Astrocyte (in vitro differentiated cells and primary cell): ENCODE measurements at regions not wholly inside any gene's neighbourhood (a gene's known extent, or its start where the extent isn't known, plus 50 kb on each side); places are given as distances from the start of the nearest gene placed in this dataset.

Experiments
- DNase-seq: peaks from one replicate; pipeline ENCODE4 v3.0.0-alpha.2; 2010; ENCODE audit warnings: low read depth
- FAIRE-seq: peaks from 2 replicates; lab custom pipeline; 2011; peaks lifted over from hg19 to GRCh38; lab: Jason Lieb, UNC
- H2AFZ ChIP-seq: 2 replicates; pipeline ENCODE4 v1.6.0; 2012; ENCODE audit warnings: low read depth, low read length, inconsistent platforms
- H3K27ac ChIP-seq: 2 replicates; pipeline ENCODE4 v1.5.1; 2011; ENCODE audit warnings: low read depth, low read length, inconsistent platforms
- H3K27me3 ChIP-seq: 2 replicates; pipeline ENCODE4 v1.6.0; 2011; ENCODE audit warnings: low read length, inconsistent platforms; ENCODE audit not compliant: insufficient read depth
- H3K36me3 ChIP-seq: 2 replicates; pipeline ENCODE4 v1.5.1; 2011; ENCODE audit warnings: low read length, inconsistent platforms; ENCODE audit not compliant: insufficient read depth
- H3K4me1 ChIP-seq: 2 replicates; pipeline ENCODE4 v1.5.1; 2011; ENCODE audit warnings: low read length, inconsistent platforms; ENCODE audit not compliant: insufficient read depth
- H3K4me2 ChIP-seq: 2 replicates; pipeline ENCODE4 v1.6.0; 2012; ENCODE audit warnings: low read length, inconsistent platforms
- H3K4me3 ChIP-seq: 2 replicates; pipeline ENCODE4 v1.5.1; 2011; ENCODE audit warnings: low read depth, mild to moderate bottlenecking, low read length, inconsistent platforms; ENCODE audit not compliant: insufficient read depth
- H3K79me2 ChIP-seq: 2 replicates; pipeline ENCODE4 v1.6.0; 2012; ENCODE audit warnings: mild to moderate bottlenecking, low read length, inconsistent platforms; ENCODE audit not compliant: insufficient read depth
- H3K9ac ChIP-seq: 2 replicates; pipeline ENCODE4 v1.6.0; 2012; ENCODE audit warnings: mild to moderate bottlenecking, low read length, inconsistent platforms
- H3K9me3 ChIP-seq: 2 replicates; pipeline ENCODE4 v1.5.1; 2012; ENCODE audit warnings: low read depth, mild to moderate bottlenecking, low read length, inconsistent platforms; ENCODE audit not compliant: insufficient read depth
- H4K20me1 ChIP-seq: 2 replicates; pipeline ENCODE4 v1.6.0; 2012; ENCODE audit warnings: low read length, inconsistent platforms; ENCODE audit not compliant: insufficient read depth
- H3K27ac Mint-ChIP-seq: one replicate; pipeline ENCODE4 v1.8.0; 2021; ENCODE audit warnings: mild to moderate bottlenecking, mixed read lengths; ENCODE audit not compliant: unreplicated experiment
- H3K27me3 Mint-ChIP-seq: one replicate; pipeline ENCODE4 v1.8.0; 2021; ENCODE audit warnings: low read depth, mixed read lengths; ENCODE audit not compliant: unreplicated experiment
- H3K36me3 Mint-ChIP-seq: one replicate; pipeline ENCODE4 v1.8.0; 2021; ENCODE audit warnings: low read depth, mixed read lengths; ENCODE audit not compliant: unreplicated experiment
- H3K4me1 Mint-ChIP-seq: one replicate; pipeline ENCODE4 v1.8.0; 2021; ENCODE audit warnings: low read depth, mixed read lengths; ENCODE audit not compliant: unreplicated experiment
- H3K4me3 Mint-ChIP-seq: one replicate; pipeline ENCODE4 v1.8.0; 2021; ENCODE audit warnings: mild to moderate bottlenecking, moderate library complexity, mixed read lengths; ENCODE audit not compliant: unreplicated experiment
- H3K9me3 Mint-ChIP-seq: one replicate; pipeline ENCODE4 v1.8.0; 2021; ENCODE audit warnings: mild to moderate bottlenecking, mixed read lengths; ENCODE audit not compliant: unreplicated experiment
- EZH2 ChIP-seq: IDR thresholded peaks from 2 replicates; pipeline ENCODE4 v1.6.1; 2012; ENCODE audit warnings: mild to moderate bottlenecking, low read length, inconsistent platforms; ENCODE audit not compliant: insufficient read depth
- TF ChIP-seq, protein P1 (sequence below): IDR thresholded peaks from 2 replicates; pipeline ENCODE4 v1.5.1; 2011; ENCODE audit warnings: low read depth, mild to moderate bottlenecking, inconsistent platforms, low read length, moderate library complexity; ENCODE audit not compliant: insufficient read depth

GRCh38 chr15:70302360-70302759 is 204.6 kb upstream of the TLE3 start:
- Histone ChIP-seq H2AFZ (no peak overlapping the region), H4K20me1 (no peaks in the 10 kb centered on the region), H3K4me2 (no peak overlapping the region), H3K79me2 (no peaks in the 10 kb centered on the region), H3K9ac (no peak overlapping the region), H3K4me1 (no peaks in the 10 kb centered on the region), H3K4me3 (no peak overlapping the region), H3K27ac (no peak overlapping the region), H3K27me3 (no peaks in the 10 kb centered on the region), H3K9me3 (no peaks in the 10 kb centered on the region), H3K36me3 (no peaks in the 10 kb centered on the region)
- FAIRE-seq, result no peak
- no peak for DNase-seq
- Mint-ChIP-seq H3K36me3 (no peaks in the 10 kb centered on the region), H3K9me3 (no peaks in the 10 kb centered on the region), H3K27ac (no peak overlapping the region), H3K4me3 (no peak overlapping the region), H3K27me3 (peaks cover 24% of the 10 kb centered on the region), H3K4me1 (no peaks in the 10 kb centered on the region)
- TF ChIP-seq, protein P1, sequence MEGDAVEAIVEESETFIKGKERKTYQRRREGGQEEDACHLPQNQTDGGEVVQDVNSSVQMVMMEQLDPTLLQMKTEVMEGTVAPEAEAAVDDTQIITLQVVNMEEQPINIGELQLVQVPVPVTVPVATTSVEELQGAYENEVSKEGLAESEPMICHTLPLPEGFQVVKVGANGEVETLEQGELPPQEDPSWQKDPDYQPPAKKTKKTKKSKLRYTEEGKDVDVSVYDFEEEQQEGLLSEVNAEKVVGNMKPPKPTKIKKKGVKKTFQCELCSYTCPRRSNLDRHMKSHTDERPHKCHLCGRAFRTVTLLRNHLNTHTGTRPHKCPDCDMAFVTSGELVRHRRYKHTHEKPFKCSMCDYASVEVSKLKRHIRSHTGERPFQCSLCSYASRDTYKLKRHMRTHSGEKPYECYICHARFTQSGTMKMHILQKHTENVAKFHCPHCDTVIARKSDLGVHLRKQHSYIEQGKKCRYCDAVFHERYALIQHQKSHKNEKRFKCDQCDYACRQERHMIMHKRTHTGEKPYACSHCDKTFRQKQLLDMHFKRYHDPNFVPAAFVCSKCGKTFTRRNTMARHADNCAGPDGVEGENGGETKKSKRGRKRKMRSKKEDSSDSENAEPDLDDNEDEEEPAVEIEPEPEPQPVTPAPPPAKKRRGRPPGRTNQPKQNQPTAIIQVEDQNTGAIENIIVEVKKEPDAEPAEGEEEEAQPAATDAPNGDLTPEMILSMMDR, result no peak
- no peak for TF ChIP-seq EZH2

DNA sequence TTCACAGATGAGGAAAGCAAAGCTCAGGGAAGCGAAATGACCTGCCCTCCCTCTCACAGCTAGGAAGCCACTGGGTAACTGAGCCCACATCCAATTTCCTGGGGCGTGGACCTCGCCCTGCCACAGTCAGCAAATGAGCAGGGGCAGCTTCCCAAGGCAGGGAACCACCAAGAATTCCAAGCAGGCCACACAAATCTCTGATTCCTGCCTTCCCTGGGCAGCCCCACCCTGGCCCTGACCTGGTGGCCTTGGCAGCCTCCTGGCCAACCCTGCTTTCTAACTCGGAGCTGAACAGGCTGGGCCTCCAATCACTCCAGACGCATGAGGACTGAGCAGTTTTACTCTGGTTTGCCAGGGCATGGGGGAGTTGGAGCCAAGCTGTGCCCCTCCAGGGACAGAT is 203.7 kb upstream of the TLE3 start:
- Mint-ChIP-seq H3K36me3 (no peaks in the 10 kb centered on the region), H3K27me3 (peaks cover 27% of the 10 kb centered on the region), H3K9me3 (no peaks in the 10 kb centered on the region), H3K27ac (no peak overlapping the region), H3K4me3 (no peak overlapping the region), H3K4me1 (no peaks in the 10 kb centered on the region)
- H3K4me2 ChIP-seq, result no peak overlapping the region
- H2AFZ ChIP-seq, result no peak overlapping the region
- DNase-seq (no peak), FAIRE-seq (no peak)
- no peaks in the 10 kb centered on the region for H3K79me2 ChIP-seq
- no peaks in the 10 kb centered on the region for H3K4me1 ChIP-seq
- TF ChIP-seq, protein P1, result no peak
- TF ChIP-seq EZH2, result no peak
- no peaks in the 10 kb centered on the region for H3K36me3 ChIP-seq
- H3K27me3 ChIP-seq, result no peaks in the 10 kb centered on the region
- H3K9ac ChIP-seq, result no peak overlapping the region
- H3K27ac ChIP-seq, result no peak overlapping the region
- no peaks in the 10 kb centered on the region for H4K20me1 ChIP-seq
- no peaks in the 10 kb centered on the region for H3K9me3 ChIP-seq
- H3K4me3 ChIP-seq, result no peak overlapping the region

DNA sequence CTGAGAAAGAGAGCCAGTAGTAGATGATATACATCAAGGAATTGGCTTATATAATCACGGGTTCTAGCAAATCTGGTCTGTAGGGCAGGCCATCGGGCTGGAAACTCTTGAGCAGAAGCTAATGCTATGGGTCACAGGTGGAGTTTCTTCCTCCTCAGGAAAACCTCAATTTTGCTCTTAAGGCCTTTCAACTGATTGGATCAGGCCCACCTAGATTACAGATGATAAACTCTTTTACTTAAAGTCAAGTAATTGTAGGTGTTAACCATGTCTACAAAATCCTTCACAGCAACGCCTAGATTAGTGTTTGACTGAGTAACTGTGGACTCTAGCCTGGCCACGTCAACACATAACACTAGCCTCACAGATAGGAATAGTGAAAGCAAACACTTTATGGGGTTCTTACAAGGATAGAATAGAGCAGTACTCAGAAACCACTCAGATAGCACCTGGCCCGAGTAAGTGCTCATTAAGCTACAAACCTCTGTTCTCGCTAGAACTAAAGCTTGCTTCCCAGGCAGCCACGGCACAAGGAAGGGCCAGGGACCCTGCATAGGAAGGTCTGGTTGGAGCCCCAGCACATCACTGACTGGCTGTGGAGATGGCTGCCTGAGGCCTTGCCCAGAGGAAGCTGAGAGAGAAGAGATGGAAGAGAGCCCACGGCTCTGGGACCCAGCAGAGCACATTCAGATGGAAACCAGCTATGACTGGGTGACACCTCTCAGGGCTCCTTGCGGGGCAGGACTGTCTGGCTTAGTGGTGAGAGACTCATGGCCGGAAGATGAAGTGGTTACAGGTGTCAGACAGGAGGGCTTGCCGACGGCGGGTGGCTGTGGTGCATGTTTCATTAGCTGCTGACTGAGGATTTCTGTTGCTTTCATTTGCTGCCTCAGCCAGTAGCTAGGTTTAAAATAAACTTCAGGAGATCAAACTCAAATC is 202.5 kb upstream of the TLE3 start:
- TF ChIP-seq, protein P1, result no peak
- no peak for TF ChIP-seq EZH2
- H3K27ac ChIP-seq, result no peak overlapping the region

More for the DNA sequence above, 202.5 kb upstream of the TLE3 start:
- Mint-ChIP-seq H3K27ac (no peak overlapping the region), H3K9me3 (no peaks in the 10 kb centered on the region), H3K27me3 (peaks cover 30% of the 10 kb centered on the region), H3K4me1 (no peaks in the 10 kb centered on the region), H3K4me3 (no peak overlapping the region), H3K36me3 (no peaks in the 10 kb centered on the region)
- Histone ChIP-seq H3K79me2 (no peaks in the 10 kb centered on the region), H3K9me3 (no peaks in the 10 kb centered on the region), H3K4me1 (no peaks in the 10 kb centered on the region), H3K9ac (no peak overlapping the region), H3K36me3 (no peaks in the 10 kb centered on the region), H2AFZ (no peak overlapping the region), H3K4me2 (no peak overlapping the region), H3K4me3 (no peak overlapping the region), H4K20me1 (no peaks in the 10 kb centered on the region), H3K27me3 (no peaks in the 10 kb centered on the region)
- DNase-seq (no peak), FAIRE-seq (no peak)
